ENCODE measurements at regions not wholly inside any gene's neighbourhood (a gene's known extent, or its start where the extent isn't known, plus 50 kb on each side); places are given as distances from the start of the nearest gene placed in this dataset.

DNA sequence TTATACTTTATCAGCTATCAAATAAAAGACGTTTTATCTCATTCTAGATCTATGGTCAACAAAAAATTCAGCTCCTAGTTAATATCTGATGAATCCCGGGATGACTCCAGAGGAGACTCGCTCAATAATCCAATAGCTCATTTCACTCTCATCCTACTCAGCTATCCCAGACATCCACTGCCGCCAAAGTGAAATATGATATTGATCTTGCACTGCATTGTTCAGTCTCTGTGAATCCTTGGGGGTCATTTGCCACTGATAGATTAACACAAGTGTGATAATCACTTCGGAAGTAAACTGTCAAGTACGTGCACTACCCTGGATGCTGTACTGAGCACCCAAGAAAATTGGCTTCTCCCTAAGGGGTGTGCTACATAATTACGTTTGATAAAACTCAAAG, 249.1 kb downstream of the SUCLG1 start:
- no peak overlapping the region for H3K27ac Mint-ChIP-seq
- CTCF ChIA-PET: no interaction called here

DNA sequence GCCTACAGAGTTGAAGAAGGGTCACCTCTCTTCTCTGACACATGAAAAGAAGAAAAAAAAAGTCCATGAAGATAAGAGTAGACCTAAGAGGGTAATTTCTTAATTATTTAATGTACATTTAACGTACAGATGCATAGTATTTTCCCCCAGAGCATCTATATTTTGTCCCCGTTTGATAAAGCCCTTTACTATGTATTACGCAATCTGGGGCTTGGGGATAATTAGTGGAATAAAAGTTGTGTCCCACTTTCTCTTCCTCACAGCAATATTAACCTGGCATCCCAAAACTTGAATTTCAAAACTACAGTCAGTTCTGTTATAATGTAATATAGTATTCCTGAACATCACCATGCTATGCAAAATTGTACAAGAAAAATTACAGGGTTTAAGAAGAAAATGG, 254.1 kb downstream of the SUCLG1 start:
- Mint-ChIP-seq H3K27me3 (peaks cover 41% of the 10 kb centered on the region), H3K36me3 (ENCODE audit: low read depth) (no peaks in the 10 kb centered on the region), H3K9me3 (no peaks in the 10 kb centered on the region), H3K4me3 (no peak overlapping the region), H3K4me1 (ENCODE audit: low read depth) (no peaks in the 10 kb centered on the region), H3K27ac (no peak overlapping the region)
- DNase-seq (no peak), ATAC-seq (ENCODE audit: poor library complexity) (no peak)
- Histone ChIP-seq H3K27me3 (ENCODE audit: control insufficient read depth in 1 of 2, insufficient read depth in 2 of 2, low read length in 2 of 2) (peaks cover 0 to 4% of the 10 kb centered on the region in 2 experiments), H3K36me3 (ENCODE audit: insufficient read depth, low read length) (no peaks in the 10 kb centered on the region), H3K4me1 (ENCODE audit: insufficient read depth, low read length) (no peaks in the 10 kb centered on the region), H3K9me3 (ENCODE audit: control insufficient read depth in 1 of 2, insufficient read depth in 1 of 2, low read length in 2 of 2) (no peaks in the 10 kb centered on the region), H3K4me3 (ENCODE audit: low read length) (no peak overlapping the region), H3K27ac (ENCODE audit: low read depth in 1 of 2, low read length in 2 of 2) (no peak overlapping the region)
- ChIA-PET CTCF (no interaction called here), POLR2A (no interaction called here)
- TF ChIP-seq, protein P1, sequence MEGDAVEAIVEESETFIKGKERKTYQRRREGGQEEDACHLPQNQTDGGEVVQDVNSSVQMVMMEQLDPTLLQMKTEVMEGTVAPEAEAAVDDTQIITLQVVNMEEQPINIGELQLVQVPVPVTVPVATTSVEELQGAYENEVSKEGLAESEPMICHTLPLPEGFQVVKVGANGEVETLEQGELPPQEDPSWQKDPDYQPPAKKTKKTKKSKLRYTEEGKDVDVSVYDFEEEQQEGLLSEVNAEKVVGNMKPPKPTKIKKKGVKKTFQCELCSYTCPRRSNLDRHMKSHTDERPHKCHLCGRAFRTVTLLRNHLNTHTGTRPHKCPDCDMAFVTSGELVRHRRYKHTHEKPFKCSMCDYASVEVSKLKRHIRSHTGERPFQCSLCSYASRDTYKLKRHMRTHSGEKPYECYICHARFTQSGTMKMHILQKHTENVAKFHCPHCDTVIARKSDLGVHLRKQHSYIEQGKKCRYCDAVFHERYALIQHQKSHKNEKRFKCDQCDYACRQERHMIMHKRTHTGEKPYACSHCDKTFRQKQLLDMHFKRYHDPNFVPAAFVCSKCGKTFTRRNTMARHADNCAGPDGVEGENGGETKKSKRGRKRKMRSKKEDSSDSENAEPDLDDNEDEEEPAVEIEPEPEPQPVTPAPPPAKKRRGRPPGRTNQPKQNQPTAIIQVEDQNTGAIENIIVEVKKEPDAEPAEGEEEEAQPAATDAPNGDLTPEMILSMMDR (IDR thresholded peaks at IDR 0.05): no peak
- intact Hi-C loops (cut with DNase I, micrococcal nuclease): no loop called here

More for the DNA sequence above, 249.1 kb downstream of the SUCLG1 start:
- intact Hi-C loops (cut with DNase I, micrococcal nuclease): no loop called here
- no peaks in the 10 kb centered on the region for H3K36me3 ChIP-seq (ENCODE audit: insufficient read depth, low read length)
- Mint-ChIP-seq H3K27me3 (peaks cover 57% of the 10 kb centered on the region), H3K9me3 (no peaks in the 10 kb centered on the region), H3K4me3 (no peak overlapping the region), H3K36me3 (ENCODE audit: low read depth) (no peaks in the 10 kb centered on the region), H3K4me1 (ENCODE audit: low read depth) (no peaks in the 10 kb centered on the region)
- H3K27ac ChIP-seq (ENCODE audit: low read depth in 1 of 2, low read length in 2 of 2): no peak overlapping the region
- H3K27me3 ChIP-seq (ENCODE audit: control insufficient read depth in 1 of 2, insufficient read depth in 2 of 2, low read length in 2 of 2): peaks cover 0 to 4% of the 10 kb centered on the region in 2 experiments
- POLR2A ChIA-PET: no interaction called here
- DNase-seq: no peak
- ATAC-seq (ENCODE audit: poor library complexity): no peak
- no peaks in the 10 kb centered on the region for H3K9me3 ChIP-seq (ENCODE audit: control insufficient read depth in 1 of 2, insufficient read depth in 1 of 2, low read length in 2 of 2)
- no peaks in the 10 kb centered on the region for H3K4me1 ChIP-seq (ENCODE audit: insufficient read depth, low read length)
- TF ChIP-seq, protein P1 (IDR thresholded peaks at IDR 0.05): no peak
- H3K4me3 ChIP-seq (ENCODE audit: low read length): no peak overlapping the region

DNA sequence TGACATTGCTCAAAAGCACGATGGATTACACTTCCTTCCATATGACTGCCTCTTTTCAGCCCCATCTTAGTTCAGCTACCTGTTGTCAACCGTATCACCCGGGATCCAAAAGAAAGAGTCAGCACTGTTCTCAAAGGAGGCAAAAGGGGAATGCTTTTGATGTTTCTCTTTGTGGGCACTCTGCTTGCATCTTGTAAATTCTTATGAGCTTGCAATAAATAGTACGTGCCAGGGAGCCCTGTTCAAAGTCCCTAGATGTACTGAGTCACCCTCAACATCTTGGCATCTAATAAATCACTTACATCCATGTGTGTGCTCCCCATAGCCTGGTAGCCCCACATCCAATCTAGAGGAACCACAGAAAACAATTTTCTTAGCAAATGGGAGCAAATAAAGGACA, 256.9 kb downstream of the SUCLG1 start:
- intact Hi-C loops (cut with DNase I, micrococcal nuclease): no loop called here
- Mint-ChIP-seq H3K27ac (no peak overlapping the region), H3K4me3 (no peak overlapping the region), H3K27me3 (peaks cover 31% of the 10 kb centered on the region), H3K36me3 (ENCODE audit: low read depth) (no peaks in the 10 kb centered on the region), H3K4me1 (ENCODE audit: low read depth) (no peaks in the 10 kb centered on the region), H3K9me3 (peaks cover 2% of the 10 kb centered on the region)
- H3K36me3 ChIP-seq (ENCODE audit: insufficient read depth, low read length): no peaks in the 10 kb centered on the region
- H3K4me3 ChIP-seq (ENCODE audit: low read length): no peak overlapping the region
- POLR2A ChIA-PET: no interaction called here
- H3K27ac ChIP-seq (ENCODE audit: low read depth in 1 of 2, low read length in 2 of 2): no peak overlapping the region
- TF ChIP-seq, protein P1 (IDR thresholded peaks at IDR 0.05): no peak
- CTCF ChIA-PET: no interaction called here
- no peaks in the 10 kb centered on the region for H3K9me3 ChIP-seq (ENCODE audit: control insufficient read depth in 1 of 2, insufficient read depth in 1 of 2, low read length in 2 of 2)
- DNase-seq (no peak), ATAC-seq (ENCODE audit: poor library complexity) (no peak)
- no peaks in the 10 kb centered on the region for H3K27me3 ChIP-seq (ENCODE audit: control insufficient read depth in 1 of 2, insufficient read depth in 2 of 2, low read length in 2 of 2)
- H3K4me1 ChIP-seq (ENCODE audit: insufficient read depth, low read length): no peaks in the 10 kb centered on the region
